ENCODE measurements at regions not wholly inside any gene's neighbourhood (a gene's known extent, or its start where the extent isn't known, plus 50 kb on each side); places are given as distances from the start of the nearest gene placed in this dataset.

DNA sequence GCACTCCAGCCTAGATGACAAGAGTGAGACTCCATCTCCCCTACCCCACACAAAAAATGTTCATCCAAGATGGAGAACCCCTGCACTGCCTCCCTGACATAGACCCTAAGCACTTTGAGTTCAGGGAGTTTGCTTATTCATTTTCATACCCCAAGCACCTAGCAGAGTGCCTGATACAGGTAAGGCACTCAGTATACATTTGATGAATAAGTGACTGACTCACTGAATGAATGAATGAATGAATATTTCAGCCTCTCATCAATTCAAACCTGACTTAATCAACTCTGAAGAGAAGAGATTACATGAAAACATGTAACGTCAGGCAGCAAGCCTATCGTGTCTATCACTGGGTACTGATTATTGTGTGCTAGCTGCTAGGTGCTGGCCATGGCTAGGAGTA is 121.3 kb upstream of the GADD45A start:
- no peak for TF ChIP-seq ZNF274 (IDR thresholded peaks at IDR 0.05; ENCODE audit: low read depth, low read length)
- no peak for TF ChIP-seq YY1 (IDR thresholded peaks at IDR 0.05; ENCODE audit: insufficient read depth, insufficient read length)
- no peak for TF ChIP-seq SUZ12 (IDR thresholded peaks at IDR 0.05; ENCODE audit: extremely low read depth, insufficient read depth, insufficient read length)
- H3K4me3 ChIP-seq (ENCODE audit: insufficient read length, low read depth): no peak overlapping the region
- no peaks in the 10 kb centered on the region for H3K27me3 ChIP-seq (ENCODE audit: insufficient read depth, insufficient read length)
- DNase-seq (ENCODE audit: low read depth, low spot score): no peak
- peaks cover 13% of the 10 kb centered on the region for H3K9me3 ChIP-seq (ENCODE audit: insufficient read depth, low read length)
- no peaks in the 10 kb centered on the region for H3K36me3 ChIP-seq (ENCODE audit: insufficient read depth, insufficient read length, low read length)
- peaks cover 3% of the 10 kb centered on the region for H3K4me1 ChIP-seq (ENCODE audit: insufficient read depth, insufficient read length)
- no peak overlapping the region for H3K9ac ChIP-seq (ENCODE audit: insufficient read length, low read depth)

DNA sequence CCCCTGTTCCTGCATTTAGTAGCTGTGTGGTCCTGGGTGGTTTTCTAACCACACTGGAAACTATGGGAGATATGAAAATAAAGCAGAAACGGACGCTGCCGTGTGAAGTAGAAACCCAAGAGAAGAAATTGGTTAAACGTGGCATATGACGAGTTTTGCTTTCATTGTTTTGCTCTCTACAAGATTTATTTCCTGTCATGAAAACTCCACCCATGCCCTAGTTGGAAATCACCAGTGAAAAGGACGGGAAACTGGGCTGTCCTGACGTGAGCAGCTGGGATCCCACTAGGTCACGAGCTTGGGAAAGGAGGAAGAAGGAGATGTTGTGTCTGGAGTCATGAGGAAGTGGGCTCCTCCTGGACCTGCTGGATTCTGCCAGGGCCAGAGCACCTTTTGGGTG is 120.8 kb upstream of the GADD45A start:
- no peaks in the 10 kb centered on the region for H3K36me3 ChIP-seq (ENCODE audit: insufficient read depth, insufficient read length, low read length)
- H3K27me3 ChIP-seq (ENCODE audit: insufficient read depth, insufficient read length): no peaks in the 10 kb centered on the region
- H3K9me3 ChIP-seq (ENCODE audit: insufficient read depth, low read length): peaks cover 13% of the 10 kb centered on the region
- TF ChIP-seq ZNF274 (IDR thresholded peaks at IDR 0.05; ENCODE audit: low read depth, low read length) (no peak), YY1 (IDR thresholded peaks at IDR 0.05; ENCODE audit: insufficient read depth, insufficient read length) (no peak), SUZ12 (IDR thresholded peaks at IDR 0.05; ENCODE audit: extremely low read depth, insufficient read depth, insufficient read length) (no peak)
- no peak for DNase-seq (ENCODE audit: low read depth, low spot score)
- peaks cover 3% of the 10 kb centered on the region for H3K4me1 ChIP-seq (ENCODE audit: insufficient read depth, insufficient read length)
- no peak overlapping the region for H3K9ac ChIP-seq (ENCODE audit: insufficient read length, low read depth)
- H3K4me3 ChIP-seq (ENCODE audit: insufficient read length, low read depth): no peak overlapping the region

DNA sequence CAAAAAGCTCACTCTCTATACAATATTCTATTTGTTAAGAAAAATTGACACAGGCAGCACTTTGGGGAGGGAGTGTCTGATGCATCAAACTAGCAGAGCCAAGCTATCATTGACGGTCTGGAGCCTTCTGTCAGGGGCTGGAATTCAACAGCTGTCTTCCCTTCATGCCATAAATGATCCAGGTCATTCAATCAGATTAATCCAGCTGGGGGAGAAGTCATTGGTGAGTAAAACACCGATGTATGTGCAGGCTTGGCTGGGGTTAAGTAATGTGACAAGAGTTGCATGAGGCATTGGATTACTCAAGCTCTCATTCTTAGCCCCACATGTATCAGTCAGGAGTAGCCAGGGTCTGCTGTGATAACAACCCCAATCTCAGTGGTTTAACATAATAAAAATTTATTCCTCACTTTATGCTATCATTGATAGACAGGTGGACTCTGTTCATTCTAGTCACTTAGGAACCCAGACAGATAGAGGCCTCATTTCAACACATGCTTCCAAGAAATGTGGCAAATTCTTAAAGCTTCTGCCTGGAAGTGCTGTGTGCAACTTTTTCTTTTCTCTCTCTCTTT is 118.1 kb upstream of the GADD45A start:
- TF ChIP-seq YY1 (IDR thresholded peaks at IDR 0.05; ENCODE audit: insufficient read depth, insufficient read length): no peak
- TF ChIP-seq ZNF274 (IDR thresholded peaks at IDR 0.05; ENCODE audit: low read depth, low read length): no peak
- TF ChIP-seq SUZ12 (IDR thresholded peaks at IDR 0.05; ENCODE audit: extremely low read depth, insufficient read depth, insufficient read length): no peak
- H3K9me3 ChIP-seq (ENCODE audit: insufficient read depth, low read length): peaks cover 13% of the 10 kb centered on the region
- H3K36me3 ChIP-seq (ENCODE audit: insufficient read depth, insufficient read length, low read length): no peaks in the 10 kb centered on the region
- no peaks in the 10 kb centered on the region for H3K27me3 ChIP-seq (ENCODE audit: insufficient read depth, insufficient read length)
- no peak overlapping the region for H3K4me3 ChIP-seq (ENCODE audit: insufficient read length, low read depth)
- H3K4me1 ChIP-seq (ENCODE audit: insufficient read depth, insufficient read length): peaks cover under 1% of the 10 kb centered on the region
- DNase-seq (ENCODE audit: low read depth, low spot score): no peak
- H3K9ac ChIP-seq (ENCODE audit: insufficient read length, low read depth): no peak overlapping the region

DNA sequence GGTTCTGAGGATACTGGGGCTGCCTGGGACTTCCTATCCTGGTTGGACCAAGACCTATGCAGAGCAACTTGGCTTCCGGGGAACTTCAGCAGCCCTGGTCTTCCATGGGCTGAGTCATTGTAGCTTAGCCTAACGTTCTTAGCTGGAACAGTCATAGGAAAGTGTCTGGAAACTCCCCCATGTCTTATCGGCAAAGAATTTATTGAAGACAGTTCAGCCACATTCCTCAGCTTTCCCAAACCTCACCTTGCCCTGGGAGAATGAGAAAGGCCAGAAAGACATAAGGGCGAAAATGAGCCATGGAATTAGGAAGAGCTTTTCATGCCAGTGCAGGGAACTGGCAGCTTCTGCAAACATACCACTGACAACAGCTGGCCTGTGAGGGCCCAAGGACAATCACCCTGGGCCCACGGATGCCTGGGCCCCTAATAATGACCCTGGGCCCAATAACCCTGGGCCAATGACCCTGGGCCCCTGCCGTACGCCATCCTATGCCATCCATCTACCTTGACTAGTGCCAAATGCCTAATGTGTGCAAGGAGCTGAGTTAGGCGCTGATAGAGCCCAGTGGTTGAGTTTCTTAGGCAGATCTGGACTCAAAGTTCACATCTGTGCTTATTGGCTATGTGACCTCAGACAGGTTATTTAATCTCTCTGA is 114.4 kb upstream of the GADD45A start:
- no peaks in the 10 kb centered on the region for H3K4me1 ChIP-seq (ENCODE audit: insufficient read depth, insufficient read length)
- no peaks in the 10 kb centered on the region for H3K9me3 ChIP-seq (ENCODE audit: insufficient read depth, low read length)
- DNase-seq (ENCODE audit: low read depth, low spot score): no peak
- H3K36me3 ChIP-seq (ENCODE audit: insufficient read depth, insufficient read length, low read length): no peaks in the 10 kb centered on the region
- no peaks in the 10 kb centered on the region for H3K27me3 ChIP-seq (ENCODE audit: insufficient read depth, insufficient read length)
- no peak overlapping the region for H3K4me3 ChIP-seq (ENCODE audit: insufficient read length, low read depth)
- no peak overlapping the region for H3K9ac ChIP-seq (ENCODE audit: insufficient read length, low read depth)
- no peak for TF ChIP-seq ZNF274 (IDR thresholded peaks at IDR 0.05; ENCODE audit: low read depth, low read length)
- no peak for TF ChIP-seq YY1 (IDR thresholded peaks at IDR 0.05; ENCODE audit: insufficient read depth, insufficient read length)
- no peak for TF ChIP-seq SUZ12 (IDR thresholded peaks at IDR 0.05; ENCODE audit: extremely low read depth, insufficient read depth, insufficient read length)

DNA sequence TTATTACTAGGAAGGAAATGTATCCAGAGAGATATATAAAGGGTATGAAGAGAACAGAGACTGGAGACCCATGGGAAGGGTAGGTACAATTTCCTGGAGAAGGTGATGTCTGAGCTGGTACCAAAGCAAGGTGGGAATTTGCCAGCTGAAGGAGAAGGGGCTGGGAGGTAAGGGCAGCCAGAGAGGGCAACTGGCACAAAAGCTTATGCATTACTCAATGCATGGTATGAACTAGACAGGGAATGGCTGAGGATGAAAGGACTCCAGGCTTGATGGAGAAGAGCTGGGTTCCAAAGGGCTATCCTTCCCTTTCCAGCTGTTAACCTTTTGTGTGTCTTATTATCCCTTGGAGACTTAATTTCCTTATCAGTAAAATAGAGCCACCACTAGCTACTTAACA is 113.6 kb upstream of the GADD45A start:
- TF ChIP-seq YY1 (IDR thresholded peaks at IDR 0.05; ENCODE audit: insufficient read depth, insufficient read length) (no peak), SUZ12 (IDR thresholded peaks at IDR 0.05; ENCODE audit: extremely low read depth, insufficient read depth, insufficient read length) (no peak), ZNF274 (IDR thresholded peaks at IDR 0.05; ENCODE audit: low read depth, low read length) (no peak)
- Histone ChIP-seq H3K27me3 (ENCODE audit: insufficient read depth, insufficient read length) (no peaks in the 10 kb centered on the region), H3K9me3 (ENCODE audit: insufficient read depth, low read length) (no peaks in the 10 kb centered on the region), H3K36me3 (ENCODE audit: insufficient read depth, insufficient read length, low read length) (no peaks in the 10 kb centered on the region), H3K9ac (ENCODE audit: insufficient read length, low read depth) (no peak overlapping the region), H3K4me3 (ENCODE audit: insufficient read length, low read depth) (no peak overlapping the region), H3K4me1 (ENCODE audit: insufficient read depth, insufficient read length) (no peaks in the 10 kb centered on the region)
- DNase-seq (ENCODE audit: low read depth, low spot score): no peak

DNA sequence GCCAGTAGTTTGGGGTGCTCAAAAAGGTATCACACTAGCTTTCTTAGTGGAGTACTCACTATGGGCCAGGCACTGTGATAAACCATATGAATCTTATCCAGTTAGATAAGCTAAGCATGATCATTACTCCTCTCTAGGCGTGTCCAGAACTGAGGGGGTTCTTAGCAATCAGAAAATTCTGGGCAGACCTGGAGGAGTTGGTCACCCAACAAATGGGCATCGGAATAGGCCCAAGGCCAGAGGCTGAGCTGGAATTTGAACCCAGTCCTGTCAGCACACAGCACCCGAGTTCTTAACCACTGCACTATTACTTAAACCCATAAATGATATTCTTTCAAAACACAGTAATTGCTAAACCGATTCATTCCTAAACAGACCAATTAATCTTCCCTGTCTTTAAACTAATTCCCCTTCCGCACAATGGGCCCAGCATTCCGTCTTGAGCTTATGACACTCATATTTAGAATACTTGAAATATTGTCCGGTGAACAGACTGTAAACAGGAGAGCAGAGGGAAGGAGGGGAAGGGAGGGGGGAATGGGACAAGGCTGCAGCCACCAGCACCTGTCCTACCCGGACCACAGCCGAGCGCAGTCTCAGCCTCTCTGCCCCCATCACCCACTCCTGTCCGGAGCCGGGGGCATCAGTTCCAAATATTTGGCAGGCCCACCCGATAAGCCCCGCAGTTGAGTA is 113.0 kb upstream of the GADD45A start:
- H3K36me3 ChIP-seq (ENCODE audit: insufficient read depth, insufficient read length, low read length): no peaks in the 10 kb centered on the region
- no peak overlapping the region for H3K9ac ChIP-seq (ENCODE audit: insufficient read length, low read depth)
- DNase-seq (ENCODE audit: low read depth, low spot score): no peak
- no peak for TF ChIP-seq ZNF274 (IDR thresholded peaks at IDR 0.05; ENCODE audit: low read depth, low read length)
- TF ChIP-seq SUZ12 (IDR thresholded peaks at IDR 0.05; ENCODE audit: extremely low read depth, insufficient read depth, insufficient read length): no peak
- TF ChIP-seq YY1 (IDR thresholded peaks at IDR 0.05; ENCODE audit: insufficient read depth, insufficient read length): no peak
- H3K4me3 ChIP-seq (ENCODE audit: insufficient read length, low read depth): no peak overlapping the region
- H3K27me3 ChIP-seq (ENCODE audit: insufficient read depth, insufficient read length): no peaks in the 10 kb centered on the region
- no peaks in the 10 kb centered on the region for H3K4me1 ChIP-seq (ENCODE audit: insufficient read depth, insufficient read length)
- H3K9me3 ChIP-seq (ENCODE audit: insufficient read depth, low read length): no peaks in the 10 kb centered on the region

DNA sequence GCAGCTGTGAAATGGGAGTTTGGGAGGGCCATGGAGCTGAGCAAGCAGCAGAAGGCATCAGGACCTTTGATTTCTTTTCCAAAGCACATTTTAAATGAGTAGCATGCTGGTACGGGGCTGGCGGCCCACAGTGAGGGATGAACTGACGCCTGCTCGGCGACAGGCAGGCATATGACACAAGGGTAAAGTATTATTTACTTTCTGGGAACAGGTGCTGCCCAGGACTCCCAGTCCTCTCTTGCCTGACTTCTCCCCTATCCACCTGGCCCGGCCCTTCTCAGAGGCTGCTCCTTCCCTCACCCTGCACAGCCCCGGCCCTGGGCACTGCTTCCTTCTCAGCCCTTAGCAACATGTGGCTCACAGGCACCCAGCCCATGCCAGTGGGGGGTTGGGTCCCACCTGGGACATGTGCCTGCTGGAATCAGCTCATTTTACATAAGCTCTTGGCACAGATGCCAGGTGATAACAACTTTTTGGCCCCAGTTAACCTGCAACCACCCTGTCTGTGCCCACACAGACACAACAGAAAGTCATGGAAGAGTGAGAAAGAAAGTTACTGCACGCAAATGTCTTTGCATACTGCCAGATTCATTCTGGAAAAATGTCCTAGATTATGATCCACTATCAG is 112.3 kb upstream of the GADD45A start:
- H3K36me3 ChIP-seq (ENCODE audit: insufficient read depth, insufficient read length, low read length): no peaks in the 10 kb centered on the region
- no peak overlapping the region for H3K4me3 ChIP-seq (ENCODE audit: insufficient read length, low read depth)
- no peak overlapping the region for H3K9ac ChIP-seq (ENCODE audit: insufficient read length, low read depth)
- H3K4me1 ChIP-seq (ENCODE audit: insufficient read depth, insufficient read length): no peaks in the 10 kb centered on the region
- TF ChIP-seq SUZ12 (IDR thresholded peaks at IDR 0.05; ENCODE audit: extremely low read depth, insufficient read depth, insufficient read length): no peak
- TF ChIP-seq YY1 (IDR thresholded peaks at IDR 0.05; ENCODE audit: insufficient read depth, insufficient read length): no peak
- no peak for TF ChIP-seq ZNF274 (IDR thresholded peaks at IDR 0.05; ENCODE audit: low read depth, low read length)
- no peaks in the 10 kb centered on the region for H3K9me3 ChIP-seq (ENCODE audit: insufficient read depth, low read length)
- no peak for DNase-seq (ENCODE audit: low read depth, low spot score)
- H3K27me3 ChIP-seq (ENCODE audit: insufficient read depth, insufficient read length): no peaks in the 10 kb centered on the region

Data from NT2/D1 (cell line).